Spleen (tissue), 11 donors: ENCODE measurements at regions not wholly inside any gene's neighbourhood (a gene's known extent, or its start where the extent isn't known, plus 50 kb on each side); places are given as distances from the start of the nearest gene placed in this dataset.

Experiments
- DNase-seq: peaks from one replicate; pipeline ENCODE4 v3.0.0-alpha.2; 2020
- H3K27ac ChIP-seq, 8 donors: fragments of 200-600 bp; sonication (generic) in 7 of 8; 1 replicate in 4 of 8; 2 replicates in 4 of 8; pipeline versions ENCODE4 v1.5.0 to v1.8.0; 2016 to 2021; ENCODE audit warnings: inconsistent platforms in 4 of 8, mild to moderate bottlenecking in 4 of 8, moderate library complexity in 1 of 8
- H3K27me3 ChIP-seq, 7 donors: fragments of 200-600 bp; sonication (generic) in 6 of 7; replicated peaks in 1 of 7; 1 replicate in 4 of 7; 2 replicates in 3 of 7; pipeline versions ENCODE4 v1.5.0 to v1.8.0; 2016 to 2021; ENCODE audit warnings: inconsistent platforms in 3 of 7, mild to moderate bottlenecking in 1 of 7
- H3K36me3 ChIP-seq, 6 donors: fragments of 200-600 bp; sonication (generic) in 5 of 6; 1 replicate in 4 of 6; 2 replicates in 2 of 6; pipeline versions ENCODE4 v1.5.0 to v1.8.0; 2016 to 2021; ENCODE audit warnings: inconsistent platforms in 2 of 6
- H3K4me1 ChIP-seq, 6 donors: fragments of 200-600 bp; sonication (generic) in 5 of 6; 1 replicate in 3 of 6; 2 replicates in 3 of 6; pipeline versions ENCODE4 v1.5.0 to v1.8.0; 2016 to 2021; ENCODE audit warnings: inconsistent platforms in 3 of 6
- H3K4me3 ChIP-seq, 8 donors: fragments of 200-600 bp; sonication (generic) in 7 of 8; 1 replicate in 4 of 8; 2 replicates in 4 of 8; pipeline versions ENCODE4 v1.5.0 to v1.8.0; 2016 to 2021; ENCODE audit warnings: inconsistent platforms in 4 of 8, mild to moderate bottlenecking in 4 of 8, moderate library complexity in 2 of 8
- H3K9me3 ChIP-seq, 8 donors: fragments of 200-600 bp; sonication (generic) in 7 of 8; 1 replicate in 4 of 8; 2 replicates in 4 of 8; pipeline versions ENCODE4 v1.5.0 to v1.8.0; 2016 to 2021; ENCODE audit warnings: inconsistent platforms in 4 of 8
- POLR2A ChIP-seq, 3 donors: fragments of 450-650 bp; IDR thresholded peaks; one replicate each; pipeline ENCODE4 v1.5.1; 2017; ENCODE audit warnings: antibody characterized with exemption in 3 of 3, mild to moderate bottlenecking in 1 of 3
- POLR2AphosphoS5 ChIP-seq, 3 donors: sonication (generic); formaldehyde crosslinking; IDR thresholded peaks; one replicate each; pipeline ENCODE4 v1.5.1; 2017; ENCODE audit warnings: antibody characterized with exemption in 3 of 3
- WGBS, 5 donors: extraction: QIAGEN DNeasy Blood & Tissue Kit in 3 of 5; methylation state at CpG; one replicate each; pipeline versions ENCODE4 v1.1.5 to v1.1.7; 2013 to 2018; 5-methylcytosine and 5-hydroxymethylcytosine counted together
- intact Hi-C: fragments of 100-400 bp; cut with DNase I; formaldehyde crosslinking; loops from one replicate; pipeline ENCODE4 v1.15.0; 2023; ENCODE audit warnings: low total_unique reads
- TF ChIP-seq, protein P1 (sequence below), 11 experiments: fragments of 200-600 bp in 7 of 11; fragments of 450-650 bp in 4 of 11; sonication (generic) in 4 of 11; IDR thresholded peaks in 8 of 11; conservative IDR thresholded peaks in 3 of 11; 1 replicate in 7 of 11; 2 replicates in 4 of 11; pipeline versions ENCODE4 v1.4.0 to v1.8.0; 2016 to 2021; ENCODE audit warnings: antibody characterized with exemption in 11 of 11, inconsistent platforms in 4 of 11, mild to moderate bottlenecking in 1 of 11
- donor health status: healthy with polysubstance abuse.
- donor health status: DM: no; HTN: no; CAD: no; lungs with moderate emphysema.
- donor health status: DM: no; HTN: no; CAD: no.
- donor health status: Bipolar disorder and iron deficiency.
- donor health status: healthy.
- donor health status: DM: no; HTN: no; CAD: no.
- donor health status: DM: yes; HTN: yes; CAD: no.

DNA sequence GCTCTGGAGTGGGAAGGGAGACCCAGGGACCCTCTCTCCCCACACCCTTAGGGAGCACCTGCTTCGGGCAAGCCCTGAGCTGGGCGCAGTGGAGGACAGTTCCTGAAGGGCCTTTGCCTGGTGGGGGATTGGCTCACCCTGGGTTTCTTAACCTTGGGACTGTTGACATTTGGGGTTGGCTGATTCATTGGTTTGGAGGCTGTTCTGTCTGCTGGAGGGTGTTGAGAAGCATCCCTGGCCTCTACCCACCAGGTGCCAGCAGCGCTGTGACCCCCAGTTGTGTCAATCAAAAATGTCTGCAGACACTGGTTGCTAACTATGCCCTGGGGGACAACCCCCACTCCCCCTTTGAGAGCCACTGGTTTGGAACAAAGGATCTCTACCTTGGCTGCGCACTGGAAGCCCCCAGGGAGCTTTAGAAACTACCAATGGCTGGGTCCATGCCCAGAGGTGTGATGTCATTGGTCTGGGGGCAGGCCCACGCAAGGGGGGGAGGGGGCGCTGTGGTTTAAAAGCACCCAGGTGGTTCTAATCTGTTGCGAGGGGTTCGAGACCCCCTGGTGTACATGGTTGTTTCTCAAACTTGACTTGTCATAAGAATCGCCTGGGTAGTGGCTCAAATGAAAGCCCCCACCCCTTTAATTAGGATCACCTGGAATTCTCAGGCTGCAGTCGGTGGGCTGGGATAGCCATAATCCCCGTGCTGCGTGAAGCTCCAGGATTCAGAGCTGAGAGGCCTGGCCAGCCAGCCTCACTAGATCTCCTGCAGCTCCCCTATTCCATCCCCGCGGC is 151.9 kb upstream of the GSE1 start:
- Histone ChIP-seq H3K27ac (peak overlapping the region in 3 of 8 donors; percentile 15 to 36 (median 16)), H3K9me3 (no peaks in the 10 kb centered on the region), H3K4me3 (peak overlapping the region in 1 of 8 donors; percentile 58), H3K36me3 (no peaks in the 10 kb centered on the region), H3K4me1 (peaks cover 12 to 49% (median 34%) of the 10 kb centered on the region in 6 donors), H3K27me3 (peaks cover 0 to 68% (median 23%) of the 10 kb centered on the region in 7 donors)
- intact Hi-C loops, result no loop called here
- TF ChIP-seq POLR2AphosphoS5 (IDR thresholded peaks at IDR 0.05), result no peak
- TF ChIP-seq, protein P1, sequence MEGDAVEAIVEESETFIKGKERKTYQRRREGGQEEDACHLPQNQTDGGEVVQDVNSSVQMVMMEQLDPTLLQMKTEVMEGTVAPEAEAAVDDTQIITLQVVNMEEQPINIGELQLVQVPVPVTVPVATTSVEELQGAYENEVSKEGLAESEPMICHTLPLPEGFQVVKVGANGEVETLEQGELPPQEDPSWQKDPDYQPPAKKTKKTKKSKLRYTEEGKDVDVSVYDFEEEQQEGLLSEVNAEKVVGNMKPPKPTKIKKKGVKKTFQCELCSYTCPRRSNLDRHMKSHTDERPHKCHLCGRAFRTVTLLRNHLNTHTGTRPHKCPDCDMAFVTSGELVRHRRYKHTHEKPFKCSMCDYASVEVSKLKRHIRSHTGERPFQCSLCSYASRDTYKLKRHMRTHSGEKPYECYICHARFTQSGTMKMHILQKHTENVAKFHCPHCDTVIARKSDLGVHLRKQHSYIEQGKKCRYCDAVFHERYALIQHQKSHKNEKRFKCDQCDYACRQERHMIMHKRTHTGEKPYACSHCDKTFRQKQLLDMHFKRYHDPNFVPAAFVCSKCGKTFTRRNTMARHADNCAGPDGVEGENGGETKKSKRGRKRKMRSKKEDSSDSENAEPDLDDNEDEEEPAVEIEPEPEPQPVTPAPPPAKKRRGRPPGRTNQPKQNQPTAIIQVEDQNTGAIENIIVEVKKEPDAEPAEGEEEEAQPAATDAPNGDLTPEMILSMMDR (IDR thresholded peaks at IDR 0.05 in 8 of 11, conservative IDR thresholded peaks at IDR 0.05 in 3 of 11), result no peak
- TF ChIP-seq POLR2A (IDR thresholded peaks at IDR 0.05), result no peak
- WGBS, 5 donors, result 36 to 45% (median 42%) methylated on average over 8 to 14 of the region's 14 CpGs
- no peak for DNase-seq

DNA sequence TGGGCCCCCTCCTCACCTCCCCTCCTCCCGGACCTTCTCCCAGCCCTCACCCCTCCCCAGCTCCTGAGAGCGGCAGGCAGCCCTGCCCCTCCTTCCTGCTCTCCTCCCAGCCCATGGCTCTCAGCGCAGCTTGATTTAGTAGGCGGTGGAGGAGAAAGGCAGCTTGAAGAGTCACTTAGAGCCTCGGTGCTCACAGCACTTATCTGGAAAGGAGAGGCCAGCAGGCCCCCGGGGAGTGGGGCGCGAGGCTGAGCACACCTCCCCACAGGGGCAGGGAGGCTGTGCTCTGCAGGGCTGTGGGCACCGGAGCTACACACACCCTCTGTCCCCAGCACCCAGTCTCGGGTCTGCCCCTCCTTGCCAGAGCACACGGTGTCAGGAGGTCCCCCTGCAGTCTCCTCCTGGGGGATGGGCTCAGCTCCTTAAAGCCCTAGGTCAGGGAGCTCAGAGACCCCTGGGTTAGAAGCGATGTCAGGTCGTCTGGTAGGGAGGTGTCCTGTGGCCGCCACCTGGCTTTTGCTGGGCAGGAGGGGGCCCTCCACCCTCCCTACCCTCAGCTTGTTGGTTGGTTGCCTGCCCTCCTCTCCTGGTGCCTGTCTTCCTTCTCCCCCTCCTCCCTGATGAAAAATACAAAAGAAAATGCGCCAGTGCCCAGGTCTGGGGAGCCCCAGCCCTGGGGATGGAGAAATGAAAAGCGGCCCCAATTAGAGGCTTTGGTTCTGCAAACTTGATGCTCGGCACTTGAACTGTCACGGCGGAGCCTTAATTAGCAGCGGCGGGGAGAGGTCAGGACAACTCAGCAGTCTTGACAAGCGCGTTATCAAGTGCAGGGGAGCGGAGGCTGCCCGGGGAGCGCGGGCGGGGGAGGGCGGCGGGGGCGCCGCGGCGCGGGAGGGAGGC is 151.1 kb upstream of the GSE1 start:
- peak overlapping the region in 3 of 8 donors; percentile 23 to 58 (median 26) for H3K4me3 ChIP-seq
- TF ChIP-seq, protein P1 (IDR thresholded peaks at IDR 0.05 in 8 of 11, conservative IDR thresholded peaks at IDR 0.05 in 3 of 11), result no peak
- TF ChIP-seq POLR2A (IDR thresholded peaks at IDR 0.05) (no peak), POLR2AphosphoS5 (IDR thresholded peaks at IDR 0.05) (peak in 1 of 3 donors; percentile 18)
- peaks cover 12 to 49% (median 34%) of the 10 kb centered on the region in 6 donors for H3K4me1 ChIP-seq
- WGBS, 5 donors, result 1 to 3% (median 1%) methylated on average over 18 to 35 of the region's 35 CpGs
- H3K27ac ChIP-seq, result peak overlapping the region in 1 of 8 donors; percentile 2
- intact Hi-C loops, result no loop called here
- no peaks in the 10 kb centered on the region for H3K36me3 ChIP-seq
- DNase-seq, result no peak
- H3K27me3 ChIP-seq, result peaks cover 0 to 68% (median 23%) of the 10 kb centered on the region in 7 donors
- no peaks in the 10 kb centered on the region for H3K9me3 ChIP-seq

DNA sequence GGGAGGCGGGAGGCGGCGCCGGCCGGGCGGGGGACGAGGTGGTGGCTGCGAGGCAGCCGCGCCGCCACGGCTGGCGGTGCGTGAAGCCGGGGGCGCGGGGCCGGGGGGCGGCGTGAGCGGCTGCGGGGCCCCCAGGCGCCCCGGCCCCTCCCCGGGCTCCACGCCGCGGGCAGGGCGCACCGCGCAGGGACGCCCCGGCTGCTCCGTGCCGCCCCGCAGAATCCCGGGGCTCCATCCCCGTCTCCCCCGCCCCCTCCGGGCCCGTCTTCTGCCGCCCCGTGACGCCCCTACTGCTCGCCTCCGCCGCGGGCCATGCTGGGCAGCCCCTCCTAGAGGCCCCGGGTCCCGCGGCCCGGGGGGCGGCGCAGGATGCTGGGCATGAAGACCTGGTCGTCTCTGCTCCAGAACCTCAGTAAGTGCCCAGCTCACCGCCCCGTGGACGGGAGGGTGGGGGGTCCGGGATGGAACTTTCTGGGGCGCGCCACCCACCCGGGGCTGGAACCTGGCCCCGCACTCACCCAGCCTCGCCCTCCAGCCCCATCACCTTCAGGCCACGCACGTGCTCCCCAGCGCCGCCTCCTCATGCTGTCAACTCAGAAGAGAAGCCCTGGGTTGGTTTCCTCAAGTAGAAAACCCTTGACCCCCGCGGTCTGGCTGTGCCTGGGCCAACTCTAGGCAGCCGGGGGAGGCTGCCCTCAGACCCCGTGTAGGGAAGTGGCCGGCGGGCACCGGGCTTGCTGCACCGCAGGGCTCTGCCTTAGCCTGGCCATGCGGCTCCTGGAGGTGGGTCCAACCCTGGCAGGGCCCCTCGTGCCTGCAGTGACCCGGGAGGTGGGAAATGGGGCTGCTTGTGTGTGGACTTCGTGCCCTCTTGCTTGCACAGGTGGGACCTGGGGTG is 150.2 kb upstream of the GSE1 start:
- TF ChIP-seq, protein P1 (IDR thresholded peaks at IDR 0.05 in 8 of 11, conservative IDR thresholded peaks at IDR 0.05 in 3 of 11), result no peak
- TF ChIP-seq POLR2A (IDR thresholded peaks at IDR 0.05), result no peak
- peak in 1 of 3 donors; percentile 31 for TF ChIP-seq POLR2AphosphoS5 (IDR thresholded peaks at IDR 0.05)
- H3K27me3 ChIP-seq, result peaks cover 0 to 65% (median 23%) of the 10 kb centered on the region in 7 donors
- no peak for DNase-seq
- no peak overlapping the region for H3K27ac ChIP-seq
- H3K4me1 ChIP-seq, result peaks cover 12 to 49% (median 34%) of the 10 kb centered on the region in 6 donors
- WGBS, 5 donors, result 10 to 38% (median 17%) methylated on average over 16 to 80 of the region's 80 CpGs
- no peaks in the 10 kb centered on the region for H3K9me3 ChIP-seq
- no peaks in the 10 kb centered on the region for H3K36me3 ChIP-seq
- intact Hi-C loops, result no loop called here
- peak overlapping the region in 2 of 8 donors; percentile 8 to 58 for H3K4me3 ChIP-seq
